Osteoblast (primary cell): ENCODE measurements at regions not wholly inside any gene's neighbourhood (a gene's known extent, or its start where the extent isn't known, plus 50 kb on each side); places are given as distances from the start of the nearest gene placed in this dataset.

ENCODE experiments used
- DNase-seq: peaks from one replicate; pipeline ENCODE4 v3.0.0; 2011; ENCODE audit warnings: low spot score, mixed read lengths; ENCODE audit not compliant: insufficient read length; ENCODE audit errors: missing footprints
- H2AFZ ChIP-seq: 2 replicates; pipeline ENCODE4 v1.6.0; 2011; ENCODE audit warnings: mild to moderate bottlenecking, low read length
- H3K27ac ChIP-seq: 2 replicates; pipeline ENCODE4 v1.5.1; 2011; ENCODE audit warnings: mild to moderate bottlenecking, low read depth, low read length, moderate library complexity
- H3K27me3 ChIP-seq: 2 replicates; pipeline ENCODE4 v1.6.0; 2012; ENCODE audit warnings: mild to moderate bottlenecking, control low read depth, inconsistent platforms, low read length, moderate library complexity; ENCODE audit not compliant: insufficient read depth
- H3K36me3 ChIP-seq: 2 replicates; pipeline ENCODE4 v1.5.1; 2011; ENCODE audit warnings: mild to moderate bottlenecking, low read length, control low read depth, moderate library complexity; ENCODE audit not compliant: insufficient read depth
- H3K4me1 ChIP-seq: 2 replicates; pipeline ENCODE4 v1.5.1; 2011; ENCODE audit warnings: mild to moderate bottlenecking, low read length, control low read depth, moderate library complexity; ENCODE audit not compliant: insufficient read depth
- H3K4me2 ChIP-seq: 2 replicates; pipeline ENCODE4 v1.6.0; 2011; ENCODE audit warnings: mild to moderate bottlenecking, low read length; ENCODE audit not compliant: insufficient read depth
- H3K4me3 ChIP-seq: fragments of 200-600 bp; sonication (generic); 3 replicates; pipeline ENCODE4 v1.5.1; 2012; ENCODE audit warnings: mild to moderate bottlenecking, low read length, inconsistent platforms; ENCODE audit not compliant: insufficient read depth
- H3K79me2 ChIP-seq: 2 replicates; pipeline ENCODE4 v1.6.0; 2012; ENCODE audit warnings: mild to moderate bottlenecking, low read length, control low read depth, inconsistent platforms; ENCODE audit not compliant: insufficient read depth
- H3K9me3 ChIP-seq: 2 replicates; pipeline ENCODE4 v1.5.1; 2011; ENCODE audit warnings: low read depth, low read length, control low read depth
- H4K20me1 ChIP-seq: 2 replicates; pipeline ENCODE4 v1.6.0; 2012; ENCODE audit warnings: mild to moderate bottlenecking, low read length, control low read depth; ENCODE audit not compliant: insufficient read depth
- CTCF ChIP-seq: IDR thresholded peaks from 2 replicates; pipeline ENCODE4 v1.5.1; 2011; ENCODE audit warnings: mild to moderate bottlenecking, low read depth, low read length, moderate library complexity; ENCODE audit errors: extremely low read depth

- peaks cover 42% of the 10 kb centered on the region for H3K4me1 ChIP-seq
- no peaks in the 10 kb centered on the region for H4K20me1 ChIP-seq
- H3K79me2 ChIP-seq = peaks cover 39% of the 10 kb centered on the region
- H3K36me3 ChIP-seq = peaks cover 5% of the 10 kb centered on the region
- H3K27me3 ChIP-seq = no peaks in the 10 kb centered on the region
- H3K9me3 ChIP-seq = no peaks in the 10 kb centered on the region
- H2AFZ ChIP-seq = no peak overlapping the region
- H3K4me2 ChIP-seq = no peak overlapping the region
- no peak for DNase-seq
- H3K27ac ChIP-seq = peak overlapping the region; percentile 28
- no peak overlapping the region for H3K4me3 ChIP-seq
- no peak for TF ChIP-seq CTCF
Measured at GRCh38 chr15:66859688-66860253, 157.7 kb downstream of the SMAD6 start.

GRCh38 chr15:66860844-66861243 lies 158.8 kb downstream of the SMAD6 start:
- peaks cover 34% of the 10 kb centered on the region for H3K4me1 ChIP-seq
- DNase-seq = no peak
- H3K36me3 ChIP-seq = peaks cover 5% of the 10 kb centered on the region
- H3K27ac ChIP-seq = no peak overlapping the region
- H3K4me3 ChIP-seq = no peak overlapping the region
- H3K27me3 ChIP-seq = no peaks in the 10 kb centered on the region
- H3K79me2 ChIP-seq = peaks cover 37% of the 10 kb centered on the region
- no peak for TF ChIP-seq CTCF
- H3K9me3 ChIP-seq = no peaks in the 10 kb centered on the region
- no peaks in the 10 kb centered on the region for H4K20me1 ChIP-seq
- no peak overlapping the region for H2AFZ ChIP-seq
- no peak overlapping the region for H3K4me2 ChIP-seq

- no peak overlapping the region for H3K4me3 ChIP-seq
- peaks cover 34% of the 10 kb centered on the region for H3K4me1 ChIP-seq
- H3K27me3 ChIP-seq = no peaks in the 10 kb centered on the region
- no peaks in the 10 kb centered on the region for H3K9me3 ChIP-seq
- no peak overlapping the region for H3K4me2 ChIP-seq
- no peak for DNase-seq
- peak; percentile 18 for TF ChIP-seq CTCF
- peak overlapping the region; percentile 29 for H3K27ac ChIP-seq
- no peak overlapping the region for H2AFZ ChIP-seq
- H4K20me1 ChIP-seq = no peaks in the 10 kb centered on the region
- peaks cover 5% of the 10 kb centered on the region for H3K36me3 ChIP-seq
- peaks cover 30% of the 10 kb centered on the region for H3K79me2 ChIP-seq
Measured at GRCh38 chr15:66862111-66862939, 160.3 kb downstream of the SMAD6 start.

- Histone ChIP-seq H3K9me3 (no peaks in the 10 kb centered on the region), H3K4me3 (no peak overlapping the region), H3K4me1 (peaks cover 34% of the 10 kb centered on the region), H3K36me3 (peaks cover 5% of the 10 kb centered on the region), H2AFZ (no peak overlapping the region), H3K79me2 (peaks cover 26% of the 10 kb centered on the region), H3K27me3 (no peaks in the 10 kb centered on the region), H4K20me1 (no peaks in the 10 kb centered on the region), H3K27ac (peak overlapping the region; percentile 73), H3K4me2 (peak overlapping the region; percentile 34)
- TF ChIP-seq CTCF = peak; percentile 98
- peak; percentile 86 for DNase-seq
Measured at GRCh38 chr15:66862940-66863335, 160.9 kb downstream of the SMAD6 start.
